ENCODE measurements at regions not wholly inside any gene's neighbourhood (a gene's known extent, or its start where the extent isn't known, plus 50 kb on each side); places are given as distances from the start of the nearest gene placed in this dataset.

DNA sequence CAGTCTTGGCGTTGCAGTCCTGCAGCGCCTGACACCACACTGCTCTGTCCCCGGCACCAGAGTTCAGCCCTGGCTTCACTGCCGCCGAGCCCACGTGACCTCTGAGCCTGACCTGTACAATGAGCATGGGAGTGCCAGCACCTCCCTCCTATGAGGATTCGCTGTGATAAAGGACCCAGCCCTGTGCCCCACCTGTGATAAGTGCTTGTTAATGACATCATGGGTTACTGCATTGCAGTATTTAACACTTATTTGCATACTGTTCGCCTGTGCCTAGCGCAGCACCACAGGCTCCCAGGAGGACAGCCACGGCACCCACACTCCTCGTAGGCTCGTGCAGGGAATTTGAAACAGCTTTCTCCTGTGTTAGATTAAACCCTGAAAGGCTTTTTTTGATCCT is 118.2 kb upstream of the GSC start:
- peaks cover 4% of the 10 kb centered on the region for H3K4me1 ChIP-seq (ENCODE audit: control insufficient read depth, low read length)
- H3K27me3 ChIP-seq (ENCODE audit: control insufficient read depth, low read length) = no peaks in the 10 kb centered on the region
- H3K36me3 ChIP-seq (ENCODE audit: control insufficient read depth, low read length) = no peaks in the 10 kb centered on the region
- TF ChIP-seq, protein P1, sequence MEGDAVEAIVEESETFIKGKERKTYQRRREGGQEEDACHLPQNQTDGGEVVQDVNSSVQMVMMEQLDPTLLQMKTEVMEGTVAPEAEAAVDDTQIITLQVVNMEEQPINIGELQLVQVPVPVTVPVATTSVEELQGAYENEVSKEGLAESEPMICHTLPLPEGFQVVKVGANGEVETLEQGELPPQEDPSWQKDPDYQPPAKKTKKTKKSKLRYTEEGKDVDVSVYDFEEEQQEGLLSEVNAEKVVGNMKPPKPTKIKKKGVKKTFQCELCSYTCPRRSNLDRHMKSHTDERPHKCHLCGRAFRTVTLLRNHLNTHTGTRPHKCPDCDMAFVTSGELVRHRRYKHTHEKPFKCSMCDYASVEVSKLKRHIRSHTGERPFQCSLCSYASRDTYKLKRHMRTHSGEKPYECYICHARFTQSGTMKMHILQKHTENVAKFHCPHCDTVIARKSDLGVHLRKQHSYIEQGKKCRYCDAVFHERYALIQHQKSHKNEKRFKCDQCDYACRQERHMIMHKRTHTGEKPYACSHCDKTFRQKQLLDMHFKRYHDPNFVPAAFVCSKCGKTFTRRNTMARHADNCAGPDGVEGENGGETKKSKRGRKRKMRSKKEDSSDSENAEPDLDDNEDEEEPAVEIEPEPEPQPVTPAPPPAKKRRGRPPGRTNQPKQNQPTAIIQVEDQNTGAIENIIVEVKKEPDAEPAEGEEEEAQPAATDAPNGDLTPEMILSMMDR (IDR thresholded peaks at IDR 0.05; ENCODE audit: low read depth, low read length, poor library complexity, severe bottlenecking) = no peak
- TF ChIP-seq EZH2phosphoT487 (IDR thresholded peaks at IDR 0.05; ENCODE audit: borderline replicate concordance, low read length) = no peak
- H3K27ac ChIP-seq (ENCODE audit: low read depth, low read length) = no peak overlapping the region
- H3F3A ChIP-seq (ENCODE audit: control insufficient read depth, insufficient read depth) = no peaks in the 10 kb centered on the region
- H4K20me1 ChIP-seq (ENCODE audit: control insufficient read depth, insufficient read depth, low read depth, low read length) = no peaks in the 10 kb centered on the region
- no peak overlapping the region for H3K4me3 ChIP-seq (ENCODE audit: low read length)
- H3K4me2 ChIP-seq (ENCODE audit: low read length) = no peak overlapping the region
- no peaks in the 10 kb centered on the region for H3K79me2 ChIP-seq (ENCODE audit: control insufficient read depth, low read length)
- H3K9me3 ChIP-seq (ENCODE audit: control insufficient read depth, insufficient read depth, low read length) = no peaks in the 10 kb centered on the region
- no peaks in the 10 kb centered on the region for H3K9me2 ChIP-seq (replicated peaks; ENCODE audit: control insufficient read depth, low read length)

DNA sequence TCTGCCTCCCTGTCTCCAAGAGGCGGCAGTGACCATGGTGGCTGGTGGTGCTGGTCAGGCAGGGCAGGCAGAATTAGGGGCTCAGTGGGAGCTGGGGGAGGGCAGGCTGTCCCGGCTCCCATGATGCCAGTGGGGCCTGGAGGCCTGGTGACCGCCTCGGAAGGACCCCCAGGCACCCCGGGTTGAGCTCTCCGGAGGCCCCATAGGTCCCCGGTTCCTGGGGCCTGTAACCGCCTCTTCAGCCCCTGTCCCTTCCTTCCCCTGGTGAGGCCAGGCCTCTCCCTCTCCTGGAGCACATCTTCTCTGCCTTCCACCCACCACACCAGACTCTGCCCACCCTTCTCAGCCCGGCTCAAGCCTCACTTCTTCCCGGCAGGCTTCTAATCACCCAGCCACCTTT is 117.7 kb upstream of the GSC start:
- Histone ChIP-seq H3K9me2 (replicated peaks; ENCODE audit: control insufficient read depth, low read length) (no peaks in the 10 kb centered on the region), H3K4me3 (ENCODE audit: low read length) (no peak overlapping the region), H3K4me1 (ENCODE audit: control insufficient read depth, low read length) (peaks cover 4% of the 10 kb centered on the region), H3K27me3 (ENCODE audit: control insufficient read depth, low read length) (no peaks in the 10 kb centered on the region), H3K79me2 (ENCODE audit: control insufficient read depth, low read length) (no peaks in the 10 kb centered on the region), H4K20me1 (ENCODE audit: control insufficient read depth, insufficient read depth, low read depth, low read length) (no peaks in the 10 kb centered on the region), H3K9me3 (ENCODE audit: control insufficient read depth, insufficient read depth, low read length) (no peaks in the 10 kb centered on the region), H3K4me2 (ENCODE audit: low read length) (no peak overlapping the region), H3K36me3 (ENCODE audit: control insufficient read depth, low read length) (no peaks in the 10 kb centered on the region), H3F3A (ENCODE audit: control insufficient read depth, insufficient read depth) (no peaks in the 10 kb centered on the region), H3K27ac (ENCODE audit: low read depth, low read length) (no peak overlapping the region)
- TF ChIP-seq, protein P1 (IDR thresholded peaks at IDR 0.05; ENCODE audit: low read depth, low read length, poor library complexity, severe bottlenecking) = no peak
- no peak for TF ChIP-seq EZH2phosphoT487 (IDR thresholded peaks at IDR 0.05; ENCODE audit: borderline replicate concordance, low read length)

DNA sequence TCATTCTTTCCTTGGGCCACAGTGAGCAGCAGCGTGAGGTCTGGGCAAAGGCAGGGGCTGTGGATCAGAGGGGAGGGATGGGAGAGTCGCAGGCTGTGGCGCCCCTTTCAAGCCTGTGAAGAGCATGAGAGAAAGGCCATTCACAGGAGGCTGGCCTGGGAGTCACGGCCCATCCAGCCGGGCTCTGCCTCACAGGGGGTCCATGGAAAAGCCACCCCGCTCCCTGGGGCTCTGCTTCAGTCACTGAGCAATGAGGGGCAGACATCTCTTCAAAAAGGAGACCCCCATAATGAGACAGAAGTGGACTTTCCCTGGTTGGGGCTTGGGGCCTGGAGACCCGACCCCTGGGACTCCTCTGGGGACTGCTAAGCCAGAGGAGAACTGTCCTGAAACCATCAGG is 117.0 kb upstream of the GSC start:
- H3K4me3 ChIP-seq (ENCODE audit: low read length) = no peak overlapping the region
- H3K4me2 ChIP-seq (ENCODE audit: low read length) = no peak overlapping the region
- no peaks in the 10 kb centered on the region for H3K27me3 ChIP-seq (ENCODE audit: control insufficient read depth, low read length)
- no peaks in the 10 kb centered on the region for H3F3A ChIP-seq (ENCODE audit: control insufficient read depth, insufficient read depth)
- no peaks in the 10 kb centered on the region for H3K36me3 ChIP-seq (ENCODE audit: control insufficient read depth, low read length)
- no peak overlapping the region for H3K27ac ChIP-seq (ENCODE audit: low read depth, low read length)
- H4K20me1 ChIP-seq (ENCODE audit: control insufficient read depth, insufficient read depth, low read depth, low read length) = no peaks in the 10 kb centered on the region
- no peaks in the 10 kb centered on the region for H3K9me3 ChIP-seq (ENCODE audit: control insufficient read depth, insufficient read depth, low read length)
- TF ChIP-seq, protein P1 (IDR thresholded peaks at IDR 0.05; ENCODE audit: low read depth, low read length, poor library complexity, severe bottlenecking) = no peak
- no peak for TF ChIP-seq EZH2phosphoT487 (IDR thresholded peaks at IDR 0.05; ENCODE audit: borderline replicate concordance, low read length)
- no peaks in the 10 kb centered on the region for H3K79me2 ChIP-seq (ENCODE audit: control insufficient read depth, low read length)
- peaks cover 4% of the 10 kb centered on the region for H3K4me1 ChIP-seq (ENCODE audit: control insufficient read depth, low read length)
- no peaks in the 10 kb centered on the region for H3K9me2 ChIP-seq (replicated peaks; ENCODE audit: control insufficient read depth, low read length)

Data from DOHH2 (cell line).